ENCODE measurements at regions not wholly inside any gene's neighbourhood (a gene's known extent, or its start where the extent isn't known, plus 50 kb on each side); places are given as distances from the start of the nearest gene placed in this dataset.

- H3K4me3 ChIP-seq (ENCODE audit: low read depth, low read length), result no peak overlapping the region
- TF ChIP-seq CTCF (IDR thresholded peaks at IDR 0.05; ENCODE audit: insufficient read depth, low read length, poor library complexity, severe bottlenecking), result no peak
- H3K27me3 ChIP-seq (ENCODE audit: control insufficient read depth, insufficient read depth, low read length), result no peaks in the 10 kb centered on the region
- no peaks in the 10 kb centered on the region for H3K36me3 ChIP-seq (ENCODE audit: control insufficient read depth, insufficient read depth, low read length)
- no peak for DNase-seq (ENCODE audit: low read depth)
Measured at GRCh38 chr5:74166064-74166463, 474.5 kb downstream of the ENC1 start.

GRCh38 chr5:74164725-74165235 is 475.7 kb downstream of the ENC1 start:
- H3K36me3 ChIP-seq (ENCODE audit: control insufficient read depth, insufficient read depth, low read length), result no peaks in the 10 kb centered on the region
- no peak overlapping the region for H3K4me3 ChIP-seq (ENCODE audit: low read depth, low read length)
- H3K27me3 ChIP-seq (ENCODE audit: control insufficient read depth, insufficient read depth, low read length), result no peaks in the 10 kb centered on the region
- TF ChIP-seq CTCF (IDR thresholded peaks at IDR 0.05; ENCODE audit: insufficient read depth, low read length, poor library complexity, severe bottlenecking), result no peak
- no peak for DNase-seq (ENCODE audit: low read depth)

DNA sequence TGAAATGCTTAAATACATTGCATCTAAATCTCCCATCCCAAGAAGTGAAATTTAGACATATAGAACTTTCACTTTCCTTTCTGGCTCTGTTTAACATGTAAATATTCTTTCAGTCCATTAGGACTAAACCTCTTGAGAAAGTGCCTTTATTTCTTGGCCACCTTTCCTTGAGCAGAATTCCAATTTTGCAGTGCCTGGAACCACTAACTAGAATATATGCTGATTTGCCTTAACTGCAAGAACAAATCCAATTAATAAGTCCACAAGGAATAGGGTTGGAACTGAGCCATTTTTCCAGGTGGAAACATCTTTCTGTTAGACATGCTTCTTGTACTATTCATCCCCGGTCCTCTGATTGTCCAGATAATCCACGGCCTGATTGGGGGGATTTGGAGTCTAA is 478.0 kb downstream of the ENC1 start:
- no peaks in the 10 kb centered on the region for H3K27me3 ChIP-seq (ENCODE audit: control insufficient read depth, insufficient read depth, low read length)
- H3K4me3 ChIP-seq (ENCODE audit: low read depth, low read length), result no peak overlapping the region
- no peaks in the 10 kb centered on the region for H3K36me3 ChIP-seq (ENCODE audit: control insufficient read depth, insufficient read depth, low read length)
- no peak for DNase-seq (ENCODE audit: low read depth)
- TF ChIP-seq CTCF (IDR thresholded peaks at IDR 0.05; ENCODE audit: insufficient read depth, low read length, poor library complexity, severe bottlenecking), result no peak

- H3K27me3 ChIP-seq (ENCODE audit: control insufficient read depth, insufficient read depth, low read length), result no peaks in the 10 kb centered on the region
- H3K36me3 ChIP-seq (ENCODE audit: control insufficient read depth, insufficient read depth, low read length), result no peaks in the 10 kb centered on the region
- no peak overlapping the region for H3K4me3 ChIP-seq (ENCODE audit: low read depth, low read length)
- no peak for DNase-seq (ENCODE audit: low read depth)
- no peak for TF ChIP-seq CTCF (IDR thresholded peaks at IDR 0.05; ENCODE audit: insufficient read depth, low read length, poor library complexity, severe bottlenecking)
Measured at GRCh38 chr5:74161170-74161569, 479.4 kb downstream of the ENC1 start.

DNA sequence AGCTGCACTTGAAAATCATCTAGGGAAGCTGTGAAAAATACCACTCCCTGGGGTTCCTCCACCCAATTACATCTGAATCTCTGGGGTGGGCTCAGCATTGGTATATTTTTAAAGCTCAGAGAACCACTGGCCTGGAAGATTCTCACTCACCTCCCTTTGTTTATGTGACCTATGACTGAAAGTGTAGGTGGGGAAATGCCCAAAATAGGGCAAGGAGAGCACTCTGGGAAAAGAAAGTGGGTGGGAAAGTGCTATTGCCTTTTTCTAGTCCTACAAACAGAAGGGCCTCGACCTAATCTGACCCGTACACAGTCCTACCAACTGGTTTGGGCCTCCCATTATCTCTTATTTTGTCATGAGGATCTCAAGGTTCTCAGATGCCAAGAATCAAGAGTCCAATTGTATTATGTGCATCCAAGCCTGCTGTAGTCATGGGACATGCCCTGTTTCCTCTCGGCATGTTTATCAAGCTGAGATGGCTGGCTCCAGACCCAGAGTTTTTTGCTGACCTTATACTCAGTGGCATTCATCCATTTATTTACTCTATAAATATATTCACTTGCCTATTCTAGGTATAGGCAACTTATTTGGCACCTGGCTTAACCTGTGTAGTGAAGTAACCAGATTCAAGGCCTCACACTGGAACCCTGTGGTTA is 483.7 kb downstream of the ENC1 start:
- no peaks in the 10 kb centered on the region for H3K36me3 ChIP-seq (ENCODE audit: control insufficient read depth, insufficient read depth, low read length)
- H3K4me3 ChIP-seq (ENCODE audit: low read depth, low read length), result no peak overlapping the region
- DNase-seq (ENCODE audit: low read depth), result no peak
- no peak for TF ChIP-seq CTCF (IDR thresholded peaks at IDR 0.05; ENCODE audit: insufficient read depth, low read length, poor library complexity, severe bottlenecking)
- no peaks in the 10 kb centered on the region for H3K27me3 ChIP-seq (ENCODE audit: control insufficient read depth, insufficient read depth, low read length)

GRCh38 chr5:74155501-74155900 is 485.0 kb downstream of the ENC1 start:
- H3K4me3 ChIP-seq (ENCODE audit: low read depth, low read length), result no peak overlapping the region
- no peaks in the 10 kb centered on the region for H3K36me3 ChIP-seq (ENCODE audit: control insufficient read depth, insufficient read depth, low read length)
- DNase-seq (ENCODE audit: low read depth), result no peak
- TF ChIP-seq CTCF (IDR thresholded peaks at IDR 0.05; ENCODE audit: insufficient read depth, low read length, poor library complexity, severe bottlenecking), result no peak
- H3K27me3 ChIP-seq (ENCODE audit: control insufficient read depth, insufficient read depth, low read length), result no peaks in the 10 kb centered on the region
